Lower lobe of right lung (tissue), 2 donors: ENCODE measurements at regions not wholly inside any gene's neighbourhood (a gene's known extent, or its start where the extent isn't known, plus 50 kb on each side); places are given as distances from the start of the nearest gene placed in this dataset.

ENCODE experiments used
- ATAC-seq, 2 donors: fragments of 200-7000 bp; cut with Tn5 transposase; one replicate each; pipeline ENCODE4 v1.9.1; 2020 to 2022; ENCODE audit warnings: mild to moderate bottlenecking in 2 of 2, moderate library complexity in 2 of 2
- DNase-seq: peaks from one replicate; pipeline ENCODE4 v3.0.0-alpha.2; 2020
- H3K27ac ChIP-seq: fragments of 200-600 bp; one replicate; pipeline ENCODE4 v1.8.0; 2022
- H3K27me3 ChIP-seq: fragments of 200-600 bp; one replicate; pipeline ENCODE4 v1.8.0; 2022; ENCODE audit warnings: low read depth
- H3K36me3 ChIP-seq: fragments of 200-600 bp; one replicate; pipeline ENCODE4 v1.8.0; 2022; ENCODE audit warnings: mild to moderate bottlenecking
- H3K4me1 ChIP-seq: fragments of 200-600 bp; one replicate; pipeline ENCODE4 v1.8.0; 2022
- H3K4me3 ChIP-seq: fragments of 200-600 bp; one replicate; pipeline ENCODE4 v1.8.0; 2022; ENCODE audit warnings: mild to moderate bottlenecking
- H3K9me3 ChIP-seq: fragments of 200-600 bp; one replicate; pipeline ENCODE4 v1.8.0; 2022
- intact Hi-C: fragments of 100-400 bp; cut with DNase I; formaldehyde crosslinking; loops from one replicate; pipeline ENCODE4 v1.11.0; 2022
- TF ChIP-seq, protein P1 (sequence below): fragments of 200-600 bp; IDR thresholded peaks from one replicate; pipeline ENCODE4 v1.8.0; 2022; ENCODE audit warnings: antibody characterized with exemption, mild to moderate bottlenecking
- donor health status: DM: no; HTN: yes; CAD: no; lungs with severe emphysema.

DNA sequence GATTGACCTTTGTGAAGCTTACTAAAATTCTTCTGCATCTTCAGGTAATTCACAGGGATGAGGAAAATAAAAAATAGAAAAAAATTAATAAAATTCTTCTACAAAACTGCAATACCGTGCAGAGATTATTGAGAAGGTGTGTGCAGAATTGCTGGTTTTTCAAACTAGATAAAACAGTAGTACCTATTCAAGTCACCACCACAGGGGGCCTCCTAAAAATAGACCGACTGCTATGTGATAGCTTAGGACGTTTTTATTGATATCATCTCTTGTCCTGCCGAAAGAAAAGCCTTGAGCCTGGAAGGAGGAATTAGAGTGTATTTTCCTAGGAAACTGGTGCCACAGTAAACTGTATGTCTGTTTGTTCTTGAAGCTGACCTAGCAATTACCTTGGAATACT lies 325.9 kb downstream of the ZFHX3 start:
- ATAC-seq, result no peak
- Histone ChIP-seq H3K36me3 (no peaks in the 10 kb centered on the region), H3K27ac (no peak overlapping the region), H3K9me3 (no peaks in the 10 kb centered on the region), H3K27me3 (no peaks in the 10 kb centered on the region), H3K4me1 (no peaks in the 10 kb centered on the region), H3K4me3 (no peak overlapping the region)
- intact Hi-C loops, result no loop called here
- TF ChIP-seq, protein P1, sequence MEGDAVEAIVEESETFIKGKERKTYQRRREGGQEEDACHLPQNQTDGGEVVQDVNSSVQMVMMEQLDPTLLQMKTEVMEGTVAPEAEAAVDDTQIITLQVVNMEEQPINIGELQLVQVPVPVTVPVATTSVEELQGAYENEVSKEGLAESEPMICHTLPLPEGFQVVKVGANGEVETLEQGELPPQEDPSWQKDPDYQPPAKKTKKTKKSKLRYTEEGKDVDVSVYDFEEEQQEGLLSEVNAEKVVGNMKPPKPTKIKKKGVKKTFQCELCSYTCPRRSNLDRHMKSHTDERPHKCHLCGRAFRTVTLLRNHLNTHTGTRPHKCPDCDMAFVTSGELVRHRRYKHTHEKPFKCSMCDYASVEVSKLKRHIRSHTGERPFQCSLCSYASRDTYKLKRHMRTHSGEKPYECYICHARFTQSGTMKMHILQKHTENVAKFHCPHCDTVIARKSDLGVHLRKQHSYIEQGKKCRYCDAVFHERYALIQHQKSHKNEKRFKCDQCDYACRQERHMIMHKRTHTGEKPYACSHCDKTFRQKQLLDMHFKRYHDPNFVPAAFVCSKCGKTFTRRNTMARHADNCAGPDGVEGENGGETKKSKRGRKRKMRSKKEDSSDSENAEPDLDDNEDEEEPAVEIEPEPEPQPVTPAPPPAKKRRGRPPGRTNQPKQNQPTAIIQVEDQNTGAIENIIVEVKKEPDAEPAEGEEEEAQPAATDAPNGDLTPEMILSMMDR, result no peak
- DNase-seq, result no peak

DNA sequence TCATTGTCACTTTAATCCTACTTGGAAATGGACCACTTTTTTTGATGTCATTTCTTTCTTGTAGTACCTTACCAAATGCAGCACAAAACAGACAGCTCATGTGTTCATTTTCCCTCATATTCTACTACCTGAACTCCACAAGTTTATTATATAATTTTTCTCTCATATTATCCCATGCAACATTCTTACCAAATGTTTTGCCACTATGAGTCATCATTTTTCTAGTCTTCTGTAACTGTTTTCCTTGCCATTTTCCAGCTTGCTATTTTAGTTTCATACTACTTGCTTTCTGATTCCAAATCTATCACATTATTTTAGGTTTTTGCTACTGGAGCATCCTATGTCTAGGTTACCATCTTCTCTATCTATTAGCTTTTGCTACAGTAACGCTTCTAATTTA lies 332.7 kb downstream of the ZFHX3 start:
- DNase-seq, result no peak
- intact Hi-C loops, result no loop called here
- H3K36me3 ChIP-seq, result no peaks in the 10 kb centered on the region
- H3K27ac ChIP-seq, result no peak overlapping the region
- TF ChIP-seq, protein P1, result no peak
- H3K9me3 ChIP-seq, result peaks cover 20% of the 10 kb centered on the region
- no peaks in the 10 kb centered on the region for H3K4me1 ChIP-seq
- no peak for ATAC-seq
- H3K27me3 ChIP-seq, result no peaks in the 10 kb centered on the region
- H3K4me3 ChIP-seq, result no peak overlapping the region

DNA sequence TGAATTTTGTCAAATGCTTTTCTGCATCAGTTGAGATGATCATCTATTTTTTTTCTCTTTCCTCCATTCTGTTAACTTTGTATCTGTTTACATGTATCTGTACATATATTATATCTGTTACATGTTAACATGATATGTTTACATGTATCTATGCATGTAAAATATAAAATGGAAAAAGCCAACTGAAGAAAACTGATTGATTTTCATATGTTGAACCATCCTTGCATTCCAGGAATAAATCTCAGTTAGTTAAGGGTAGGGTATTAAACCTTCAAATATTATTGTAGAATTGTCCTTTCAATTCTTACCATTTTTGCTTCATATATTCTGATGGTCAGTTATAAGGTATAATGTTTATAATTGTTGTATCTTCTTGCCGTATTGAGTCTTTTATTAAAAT lies 336.1 kb downstream of the ZFHX3 start:
- TF ChIP-seq, protein P1, result no peak
- Histone ChIP-seq H3K4me3 (no peak overlapping the region), H3K27me3 (no peaks in the 10 kb centered on the region)

DNA sequence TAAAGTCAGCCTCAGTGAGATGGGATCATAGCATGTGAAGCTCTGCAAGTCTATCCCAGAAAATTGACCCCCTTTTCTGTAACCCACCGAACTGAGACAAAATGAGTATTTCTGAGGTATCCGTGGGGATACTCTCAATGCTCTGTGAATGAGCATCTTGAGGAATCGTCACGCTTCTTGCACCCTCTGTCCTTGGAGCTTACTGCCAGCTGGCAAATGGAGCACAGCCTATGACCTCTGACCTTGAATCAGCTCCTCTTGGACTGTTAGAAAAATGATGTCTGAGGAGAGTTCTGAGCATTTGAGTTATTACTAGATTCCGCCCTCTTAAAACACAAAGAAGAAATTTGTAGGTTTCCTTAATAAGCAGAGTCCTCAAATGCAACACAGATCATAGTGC lies 342.1 kb downstream of the ZFHX3 start:
- Histone ChIP-seq H3K36me3 (no peaks in the 10 kb centered on the region), H3K9me3 (peaks cover 8% of the 10 kb centered on the region), H3K4me3 (no peak overlapping the region), H3K27ac (no peak overlapping the region), H3K4me1 (no peaks in the 10 kb centered on the region), H3K27me3 (no peaks in the 10 kb centered on the region)
- intact Hi-C loops, result no loop called here
- no peak for DNase-seq
- TF ChIP-seq, protein P1, result no peak
- ATAC-seq, result no peak

More for the DNA sequence above, 336.1 kb downstream of the ZFHX3 start:
- intact Hi-C loops, result no loop called here
- H3K27ac ChIP-seq, result no peak overlapping the region
- no peak for DNase-seq
- H3K4me1 ChIP-seq, result no peaks in the 10 kb centered on the region
- peaks cover 29% of the 10 kb centered on the region for H3K9me3 ChIP-seq
- no peak for ATAC-seq
- H3K36me3 ChIP-seq, result no peaks in the 10 kb centered on the region

DNA sequence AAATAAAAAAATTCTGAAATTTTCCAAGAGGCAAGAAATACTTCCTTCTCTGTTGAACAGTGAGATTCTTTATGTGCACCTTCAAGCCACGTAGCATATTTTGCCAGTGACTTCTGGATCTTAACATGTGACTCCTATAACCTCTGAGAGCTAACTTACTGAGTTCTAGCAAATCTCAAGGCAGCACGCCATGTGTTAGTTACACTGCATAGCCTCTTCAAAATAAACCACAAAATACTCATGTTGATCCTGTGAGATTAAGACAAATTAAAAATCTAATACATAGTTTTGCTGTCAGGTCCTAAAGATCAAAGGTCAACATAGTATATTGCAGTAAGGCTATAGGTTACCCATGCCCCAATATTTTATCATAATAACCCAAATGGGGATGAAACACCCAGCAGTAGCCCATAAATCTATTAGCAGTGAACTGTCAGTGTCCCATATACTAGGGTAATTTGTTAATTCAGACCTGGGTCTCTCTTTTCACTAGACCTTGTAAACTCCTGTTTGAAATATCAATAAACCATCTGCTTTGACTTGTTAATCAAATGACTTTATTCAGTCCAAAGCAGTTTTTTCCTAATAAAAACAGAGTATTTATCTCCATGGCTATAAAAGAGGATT lies 343.1 kb downstream of the ZFHX3 start:
- H3K4me3 ChIP-seq, result no peak overlapping the region
- H3K4me1 ChIP-seq, result no peaks in the 10 kb centered on the region
- H3K27ac ChIP-seq, result no peak overlapping the region
- intact Hi-C loops, result no loop called here
- DNase-seq (no peak), ATAC-seq (no peak)
- TF ChIP-seq, protein P1, result no peak
- no peaks in the 10 kb centered on the region for H3K36me3 ChIP-seq
- peaks cover 4% of the 10 kb centered on the region for H3K9me3 ChIP-seq
- H3K27me3 ChIP-seq, result no peaks in the 10 kb centered on the region

DNA sequence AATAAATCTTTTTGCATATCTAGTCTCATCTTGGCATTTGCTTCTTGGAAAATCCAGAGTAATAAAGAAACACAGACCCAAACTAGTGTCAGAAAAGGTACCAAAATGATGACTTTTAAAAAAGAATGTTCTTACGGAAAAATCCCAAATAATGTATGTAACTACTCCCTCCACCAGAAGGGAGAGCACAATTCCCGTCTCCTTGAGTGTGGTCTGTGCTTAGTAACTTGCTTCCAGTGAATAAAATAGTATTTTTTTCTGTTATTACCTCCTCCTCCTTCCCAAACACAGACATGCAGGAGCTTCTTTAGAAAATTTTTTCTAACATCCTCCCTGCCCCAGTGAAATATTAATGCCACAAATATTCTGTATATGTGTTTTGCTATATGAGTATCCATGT lies 358.1 kb downstream of the ZFHX3 start:
- DNase-seq (no peak), ATAC-seq (no peak)
- intact Hi-C loops, result no loop called here
- H3K9me3 ChIP-seq, result no peaks in the 10 kb centered on the region
- no peaks in the 10 kb centered on the region for H3K4me1 ChIP-seq
- H3K4me3 ChIP-seq, result no peak overlapping the region
- no peak overlapping the region for H3K27ac ChIP-seq
- TF ChIP-seq, protein P1, result no peak
- H3K27me3 ChIP-seq, result no peaks in the 10 kb centered on the region
- H3K36me3 ChIP-seq, result no peaks in the 10 kb centered on the region
